Natural killer cell (primary cell): ENCODE measurements at regions not wholly inside any gene's neighbourhood (a gene's known extent, or its start where the extent isn't known, plus 50 kb on each side); places are given as distances from the start of the nearest gene placed in this dataset.

Source experiments
- ATAC-seq, 3 donors: fragments of 150-1000 bp in 2 of 3; fragments of 200-7000 bp in 1 of 3; cut with Tn5 transposase; 1 replicate in 1 of 3; 2 replicates in 2 of 3; pipeline ENCODE4 v1.10.0; 2021; ENCODE audit warnings: mild to moderate bottlenecking in 2 of 3, moderate library complexity in 2 of 3
- DNase-seq, 2 donors: peaks; one replicate each; pipeline versions ENCODE4 v3.0.0 to v3.0.0-alpha.2; 2013 to 2021; ENCODE audit warnings: mixed read lengths in 1 of 2
- H3K27ac ChIP-seq: one replicate; pipeline ENCODE4 v1.5.1; 2013; ENCODE audit warnings: mild to moderate bottlenecking, low read length
- H3K27me3 ChIP-seq: one replicate; pipeline ENCODE4 v1.6.1; 2013; ENCODE audit warnings: low read length; ENCODE audit not compliant: control insufficient read depth, insufficient read depth
- H3K36me3 ChIP-seq: one replicate; pipeline ENCODE4 v1.6.1; 2013; ENCODE audit warnings: low read length; ENCODE audit not compliant: control insufficient read depth, insufficient read depth
- H3K4me1 ChIP-seq: one replicate; pipeline ENCODE4 v1.6.1; 2013; ENCODE audit warnings: low read length; ENCODE audit not compliant: control insufficient read depth, insufficient read depth
- H3K4me3 ChIP-seq: one replicate; pipeline ENCODE4 v1.5.1; 2013; ENCODE audit warnings: low read length
- H3K9me3 ChIP-seq: one replicate; pipeline ENCODE4 v1.6.1; 2013; ENCODE audit warnings: low read length; ENCODE audit not compliant: control insufficient read depth, insufficient read depth
- H3K27ac Mint-ChIP-seq, 2 donors: one replicate each; pipeline ENCODE4 v1.8.0; 2022; ENCODE audit warnings: mild to moderate bottlenecking in 2 of 2, mixed read lengths in 2 of 2, moderate library complexity in 1 of 2
- H3K27me3 Mint-ChIP-seq, 2 donors: one replicate each; pipeline ENCODE4 v1.8.0; 2022; ENCODE audit warnings: low read depth in 2 of 2, mixed read lengths in 2 of 2
- H3K36me3 Mint-ChIP-seq: one replicate; pipeline ENCODE4 v1.8.0; 2022; ENCODE audit warnings: mixed read lengths
- H3K4me1 Mint-ChIP-seq, 2 donors: one replicate each; pipeline ENCODE4 v1.8.0; 2022; ENCODE audit warnings: mixed read lengths in 2 of 2
- H3K4me3 Mint-ChIP-seq: one replicate; pipeline ENCODE4 v1.8.0; 2022; ENCODE audit warnings: mild to moderate bottlenecking, moderate library complexity, mixed read lengths
- H3K9me3 Mint-ChIP-seq, 2 donors: one replicate each; pipeline ENCODE4 v1.8.0; 2022; ENCODE audit warnings: mixed read lengths in 2 of 2
- WGBS: methylation state at CpG from one replicate; pipeline ENCODE4 v1.1.7; 2013; ENCODE audit warnings: missing lambda C conversion rate; ENCODE audit not compliant: insufficient coverage; 5-methylcytosine and 5-hydroxymethylcytosine counted together
- intact Hi-C: fragments of 100-400 bp; cut with micrococcal nuclease; formaldehyde crosslinking; loops from one replicate; pipeline ENCODE4 v1.14.2; 2022
- TF ChIP-seq, protein P1 (sequence below): fragments of 200-600 bp; IDR thresholded peaks from one replicate; pipeline ENCODE4 v1.8.0; 2022; ENCODE audit warnings: antibody characterized with exemption

DNA sequence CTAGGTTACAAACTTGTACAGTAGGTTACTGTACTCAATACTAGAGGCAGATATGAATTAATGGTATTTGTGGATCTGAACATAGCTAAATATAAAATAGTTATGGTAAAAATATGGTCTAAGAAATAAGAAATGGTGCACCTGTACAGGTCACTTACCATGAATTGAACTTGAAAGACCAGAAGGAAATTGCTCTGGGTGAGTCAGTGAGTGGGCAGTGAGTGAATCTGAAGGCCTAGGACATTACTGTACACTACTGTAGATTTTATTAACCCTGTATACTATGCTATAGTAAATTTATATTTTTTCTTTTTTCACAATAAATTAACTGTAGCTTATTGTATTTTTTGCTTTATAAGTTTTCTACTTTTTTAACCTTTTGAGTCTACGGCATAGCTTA, 1020.4 kb downstream of the CDH18 start:
- Histone ChIP-seq H3K4me1 (no peaks in the 10 kb centered on the region), H3K9me3 (no peaks in the 10 kb centered on the region), H3K36me3 (no peaks in the 10 kb centered on the region), H3K4me3 (no peak overlapping the region), H3K27ac (no peak overlapping the region), H3K27me3 (no peaks in the 10 kb centered on the region)
- no peak for DNase-seq
- H3K27me3 Mint-ChIP-seq: no peaks in the 10 kb centered on the region
- no CpG with 5 or more reads among the region's 1 CpG for WGBS
- H3K4me1 Mint-ChIP-seq: no peaks in the 10 kb centered on the region
- no peaks in the 10 kb centered on the region for H3K36me3 Mint-ChIP-seq
- H3K9me3 Mint-ChIP-seq: peaks cover 3 to 8% of the 10 kb centered on the region in 2 donors
- H3K27ac Mint-ChIP-seq: no peak overlapping the region
- H3K4me3 Mint-ChIP-seq: no peak overlapping the region
- TF ChIP-seq, protein P1, sequence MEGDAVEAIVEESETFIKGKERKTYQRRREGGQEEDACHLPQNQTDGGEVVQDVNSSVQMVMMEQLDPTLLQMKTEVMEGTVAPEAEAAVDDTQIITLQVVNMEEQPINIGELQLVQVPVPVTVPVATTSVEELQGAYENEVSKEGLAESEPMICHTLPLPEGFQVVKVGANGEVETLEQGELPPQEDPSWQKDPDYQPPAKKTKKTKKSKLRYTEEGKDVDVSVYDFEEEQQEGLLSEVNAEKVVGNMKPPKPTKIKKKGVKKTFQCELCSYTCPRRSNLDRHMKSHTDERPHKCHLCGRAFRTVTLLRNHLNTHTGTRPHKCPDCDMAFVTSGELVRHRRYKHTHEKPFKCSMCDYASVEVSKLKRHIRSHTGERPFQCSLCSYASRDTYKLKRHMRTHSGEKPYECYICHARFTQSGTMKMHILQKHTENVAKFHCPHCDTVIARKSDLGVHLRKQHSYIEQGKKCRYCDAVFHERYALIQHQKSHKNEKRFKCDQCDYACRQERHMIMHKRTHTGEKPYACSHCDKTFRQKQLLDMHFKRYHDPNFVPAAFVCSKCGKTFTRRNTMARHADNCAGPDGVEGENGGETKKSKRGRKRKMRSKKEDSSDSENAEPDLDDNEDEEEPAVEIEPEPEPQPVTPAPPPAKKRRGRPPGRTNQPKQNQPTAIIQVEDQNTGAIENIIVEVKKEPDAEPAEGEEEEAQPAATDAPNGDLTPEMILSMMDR: no peak
- no peak for ATAC-seq
- intact Hi-C loops: no loop called here

DNA sequence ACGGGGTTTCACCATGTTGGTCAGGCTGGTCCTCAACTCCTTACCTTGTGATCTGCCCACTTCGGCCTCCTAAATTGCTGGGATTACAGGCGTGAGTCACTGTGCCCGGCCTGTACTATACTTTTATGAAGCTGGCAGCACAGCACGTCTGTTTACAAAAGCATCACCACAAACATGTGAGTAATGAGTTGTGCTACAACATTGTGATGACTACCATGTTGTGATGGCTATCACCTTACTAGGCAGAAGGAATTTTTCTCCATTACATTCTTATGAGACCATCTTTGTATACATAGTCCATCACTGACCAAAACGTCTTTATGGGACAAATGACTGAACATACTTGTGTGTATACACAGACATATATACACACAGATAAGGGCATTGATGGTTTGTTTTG, 1019.0 kb downstream of the CDH18 start:
- H3K27me3 ChIP-seq: no peaks in the 10 kb centered on the region
- H3K4me1 Mint-ChIP-seq: no peaks in the 10 kb centered on the region
- H3K4me1 ChIP-seq: no peaks in the 10 kb centered on the region
- no peaks in the 10 kb centered on the region for H3K27me3 Mint-ChIP-seq
- no peaks in the 10 kb centered on the region for H3K36me3 ChIP-seq
- no peak overlapping the region for H3K4me3 ChIP-seq
- WGBS: 92% methylated on average over 5 of the region's 6 CpGs
- H3K36me3 Mint-ChIP-seq: no peaks in the 10 kb centered on the region
- peaks cover 3 to 6% of the 10 kb centered on the region in 2 donors for H3K9me3 Mint-ChIP-seq
- ATAC-seq (no peak), DNase-seq (no peak)
- TF ChIP-seq, protein P1: no peak
- H3K27ac ChIP-seq: no peak overlapping the region
- intact Hi-C loops: no loop called here
- H3K27ac Mint-ChIP-seq: no peak overlapping the region
- no peak overlapping the region for H3K4me3 Mint-ChIP-seq
- no peaks in the 10 kb centered on the region for H3K9me3 ChIP-seq

DNA sequence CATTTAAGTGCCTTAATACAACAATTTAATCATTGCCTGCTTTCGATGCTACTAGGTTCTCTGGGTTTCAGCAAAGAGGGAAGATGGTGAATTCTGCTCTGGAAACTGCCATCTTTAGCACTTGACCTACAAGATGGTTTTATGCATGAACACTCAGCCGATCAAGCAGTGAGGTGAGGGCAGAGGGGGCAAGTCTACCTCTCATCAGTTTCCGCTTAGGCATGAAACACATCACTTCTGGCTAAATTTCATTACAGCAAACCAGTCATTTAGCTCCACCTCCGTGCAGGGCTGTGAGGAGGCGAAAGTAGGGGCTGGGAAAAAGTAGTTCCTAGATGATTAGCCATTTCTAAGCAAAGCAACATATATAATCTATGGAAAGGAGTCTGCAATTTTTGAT, 1018.0 kb downstream of the CDH18 start:
- H3K36me3 Mint-ChIP-seq: no peaks in the 10 kb centered on the region
- no peak overlapping the region for H3K27ac ChIP-seq
- H3K27me3 Mint-ChIP-seq: no peaks in the 10 kb centered on the region
- H3K9me3 Mint-ChIP-seq: peaks cover 2 to 6% of the 10 kb centered on the region in 2 donors
- no peaks in the 10 kb centered on the region for H3K27me3 ChIP-seq
- no peak overlapping the region for H3K4me3 ChIP-seq
- no peaks in the 10 kb centered on the region for H3K4me1 ChIP-seq
- DNase-seq: no peak
- no peak overlapping the region for H3K27ac Mint-ChIP-seq
- TF ChIP-seq, protein P1: no peak
- no peak for ATAC-seq
- intact Hi-C loops: no loop called here
- H3K36me3 ChIP-seq: no peaks in the 10 kb centered on the region
- 72% methylated on average over 3 of the region's 5 CpGs for WGBS
- H3K4me3 Mint-ChIP-seq: no peak overlapping the region
- no peaks in the 10 kb centered on the region for H3K4me1 Mint-ChIP-seq
- no peaks in the 10 kb centered on the region for H3K9me3 ChIP-seq

DNA sequence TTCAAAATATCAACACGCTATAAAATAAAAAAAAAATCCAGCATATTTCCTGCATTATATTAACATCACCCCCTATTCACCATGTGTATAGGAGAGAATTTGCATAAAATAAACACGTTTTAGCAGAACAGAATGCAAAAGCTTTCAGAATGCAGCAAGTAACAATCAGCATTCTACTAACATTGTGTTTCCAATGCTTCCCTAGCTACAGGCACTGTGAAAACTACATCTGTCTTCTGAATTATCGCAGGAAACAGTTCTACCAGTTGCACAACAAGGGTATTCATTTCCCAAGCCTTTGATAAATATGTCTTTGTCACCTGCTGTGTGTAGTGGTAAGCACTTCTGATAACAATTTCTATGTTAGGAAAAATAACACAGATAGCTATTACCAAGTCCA, 1015.8 kb downstream of the CDH18 start:
- no peaks in the 10 kb centered on the region for H3K4me1 Mint-ChIP-seq
- H3K4me3 ChIP-seq: no peak overlapping the region
- 65% methylated on average over 2 of the region's 3 CpGs for WGBS

More for the DNA sequence above, 1015.8 kb downstream of the CDH18 start:
- no peak overlapping the region for H3K4me3 Mint-ChIP-seq
- TF ChIP-seq, protein P1: no peak
- no peak for DNase-seq
- no peaks in the 10 kb centered on the region for H3K27me3 Mint-ChIP-seq
- H3K27ac Mint-ChIP-seq: no peak overlapping the region
- no peaks in the 10 kb centered on the region for H3K36me3 Mint-ChIP-seq
- intact Hi-C loops: no loop called here
- H3K27me3 ChIP-seq: no peaks in the 10 kb centered on the region
- ATAC-seq: no peak
- H3K9me3 ChIP-seq: no peaks in the 10 kb centered on the region
- H3K9me3 Mint-ChIP-seq: peaks cover 4 to 9% of the 10 kb centered on the region in 2 donors
- H3K4me1 ChIP-seq: no peaks in the 10 kb centered on the region
- no peaks in the 10 kb centered on the region for H3K36me3 ChIP-seq
- no peak overlapping the region for H3K27ac ChIP-seq
